ENCODE measurements at regions not wholly inside any gene's neighbourhood (a gene's known extent, or its start where the extent isn't known, plus 50 kb on each side); places are given as distances from the start of the nearest gene placed in this dataset.

DNA sequence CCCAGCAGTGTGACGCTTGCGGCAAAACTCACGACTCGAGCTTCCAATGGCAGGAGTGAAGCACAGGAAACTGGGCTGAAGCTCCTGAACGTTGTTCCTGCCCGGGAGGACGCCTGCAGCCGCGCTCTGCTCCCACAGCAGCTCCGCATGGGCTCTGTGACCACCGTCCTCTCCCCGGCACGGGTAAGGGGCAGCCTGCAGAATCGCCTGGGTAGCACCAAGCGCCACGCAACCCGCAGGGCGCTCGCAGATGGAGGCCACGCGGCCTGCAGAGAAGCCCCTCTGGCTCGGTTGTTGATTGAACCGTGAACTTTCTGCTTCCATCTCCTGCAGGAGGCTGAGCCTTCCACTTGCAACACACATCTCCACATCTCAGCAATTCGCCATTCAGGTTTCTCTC, 63.3 kb upstream of the ZNF236 start:
- TF ChIP-seq TCF7L2 (IDR thresholded peaks at IDR 0.05; ENCODE audit: borderline replicate concordance, low read depth, low read length), result no peak
- TF ChIP-seq, protein P1, sequence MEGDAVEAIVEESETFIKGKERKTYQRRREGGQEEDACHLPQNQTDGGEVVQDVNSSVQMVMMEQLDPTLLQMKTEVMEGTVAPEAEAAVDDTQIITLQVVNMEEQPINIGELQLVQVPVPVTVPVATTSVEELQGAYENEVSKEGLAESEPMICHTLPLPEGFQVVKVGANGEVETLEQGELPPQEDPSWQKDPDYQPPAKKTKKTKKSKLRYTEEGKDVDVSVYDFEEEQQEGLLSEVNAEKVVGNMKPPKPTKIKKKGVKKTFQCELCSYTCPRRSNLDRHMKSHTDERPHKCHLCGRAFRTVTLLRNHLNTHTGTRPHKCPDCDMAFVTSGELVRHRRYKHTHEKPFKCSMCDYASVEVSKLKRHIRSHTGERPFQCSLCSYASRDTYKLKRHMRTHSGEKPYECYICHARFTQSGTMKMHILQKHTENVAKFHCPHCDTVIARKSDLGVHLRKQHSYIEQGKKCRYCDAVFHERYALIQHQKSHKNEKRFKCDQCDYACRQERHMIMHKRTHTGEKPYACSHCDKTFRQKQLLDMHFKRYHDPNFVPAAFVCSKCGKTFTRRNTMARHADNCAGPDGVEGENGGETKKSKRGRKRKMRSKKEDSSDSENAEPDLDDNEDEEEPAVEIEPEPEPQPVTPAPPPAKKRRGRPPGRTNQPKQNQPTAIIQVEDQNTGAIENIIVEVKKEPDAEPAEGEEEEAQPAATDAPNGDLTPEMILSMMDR (tag by site-specific recombination; IDR thresholded peaks at IDR 0.05), result no peak
- TF ChIP-seq, protein P2, sequence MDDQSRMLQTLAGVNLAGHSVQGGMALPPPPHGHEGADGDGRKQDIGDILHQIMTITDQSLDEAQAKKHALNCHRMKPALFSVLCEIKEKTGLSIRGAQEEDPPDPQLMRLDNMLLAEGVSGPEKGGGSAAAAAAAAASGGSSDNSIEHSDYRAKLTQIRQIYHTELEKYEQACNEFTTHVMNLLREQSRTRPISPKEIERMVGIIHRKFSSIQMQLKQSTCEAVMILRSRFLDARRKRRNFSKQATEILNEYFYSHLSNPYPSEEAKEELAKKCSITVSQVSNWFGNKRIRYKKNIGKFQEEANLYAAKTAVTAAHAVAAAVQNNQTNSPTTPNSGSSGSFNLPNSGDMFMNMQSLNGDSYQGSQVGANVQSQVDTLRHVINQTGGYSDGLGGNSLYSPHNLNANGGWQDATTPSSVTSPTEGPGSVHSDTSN (CRISPR knock-in tag; IDR thresholded peaks at IDR 0.05), result no peak
- TF ChIP-seq ZXDB (tag by site-specific recombination; IDR thresholded peaks at IDR 0.05), result no peak
- no peak for TF ChIP-seq SALL2 (tag by site-specific recombination; IDR thresholded peaks at IDR 0.05; ENCODE audit: borderline replicate concordance)
- TF ChIP-seq YY1 (tag by site-specific recombination; IDR thresholded peaks at IDR 0.05), result no peak
- TF ChIP-seq, protein P3, sequence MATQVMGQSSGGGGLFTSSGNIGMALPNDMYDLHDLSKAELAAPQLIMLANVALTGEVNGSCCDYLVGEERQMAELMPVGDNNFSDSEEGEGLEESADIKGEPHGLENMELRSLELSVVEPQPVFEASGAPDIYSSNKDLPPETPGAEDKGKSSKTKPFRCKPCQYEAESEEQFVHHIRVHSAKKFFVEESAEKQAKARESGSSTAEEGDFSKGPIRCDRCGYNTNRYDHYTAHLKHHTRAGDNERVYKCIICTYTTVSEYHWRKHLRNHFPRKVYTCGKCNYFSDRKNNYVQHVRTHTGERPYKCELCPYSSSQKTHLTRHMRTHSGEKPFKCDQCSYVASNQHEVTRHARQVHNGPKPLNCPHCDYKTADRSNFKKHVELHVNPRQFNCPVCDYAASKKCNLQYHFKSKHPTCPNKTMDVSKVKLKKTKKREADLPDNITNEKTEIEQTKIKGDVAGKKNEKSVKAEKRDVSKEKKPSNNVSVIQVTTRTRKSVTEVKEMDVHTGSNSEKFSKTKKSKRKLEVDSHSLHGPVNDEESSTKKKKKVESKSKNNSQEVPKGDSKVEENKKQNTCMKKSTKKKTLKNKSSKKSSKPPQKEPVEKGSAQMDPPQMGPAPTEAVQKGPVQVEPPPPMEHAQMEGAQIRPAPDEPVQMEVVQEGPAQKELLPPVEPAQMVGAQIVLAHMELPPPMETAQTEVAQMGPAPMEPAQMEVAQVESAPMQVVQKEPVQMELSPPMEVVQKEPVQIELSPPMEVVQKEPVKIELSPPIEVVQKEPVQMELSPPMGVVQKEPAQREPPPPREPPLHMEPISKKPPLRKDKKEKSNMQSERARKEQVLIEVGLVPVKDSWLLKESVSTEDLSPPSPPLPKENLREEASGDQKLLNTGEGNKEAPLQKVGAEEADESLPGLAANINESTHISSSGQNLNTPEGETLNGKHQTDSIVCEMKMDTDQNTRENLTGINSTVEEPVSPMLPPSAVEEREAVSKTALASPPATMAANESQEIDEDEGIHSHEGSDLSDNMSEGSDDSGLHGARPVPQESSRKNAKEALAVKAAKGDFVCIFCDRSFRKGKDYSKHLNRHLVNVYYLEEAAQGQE (tag by site-specific recombination; IDR thresholded peaks at IDR 0.05), result no peak

All from HEK293 (cell line).